HG03378 (cell line): ENCODE measurements at regions not wholly inside any gene's neighbourhood (a gene's known extent, or its start where the extent isn't known, plus 50 kb on each side); places are given as distances from the start of the nearest gene placed in this dataset.
"Not testable (repeated sequence)": the region's sequence is repeated elsewhere in the genome, so short reads cannot be mapped to it uniquely, and the experiment has no call there.

ENCODE experiments used
- ATAC-seq: cut with Tn5 transposase; IDR thresholded peaks from one replicate; pipeline ENCODE4 v1.9.1; 2021; ENCODE audit warnings: mild to moderate bottlenecking, moderate library complexity; ENCODE audit not compliant: unreplicated experiment

GRCh38 chr3:178343433-178344038 is 192.7 kb upstream of the KCNMB2 start:
- ATAC-seq = no peak

DNA sequence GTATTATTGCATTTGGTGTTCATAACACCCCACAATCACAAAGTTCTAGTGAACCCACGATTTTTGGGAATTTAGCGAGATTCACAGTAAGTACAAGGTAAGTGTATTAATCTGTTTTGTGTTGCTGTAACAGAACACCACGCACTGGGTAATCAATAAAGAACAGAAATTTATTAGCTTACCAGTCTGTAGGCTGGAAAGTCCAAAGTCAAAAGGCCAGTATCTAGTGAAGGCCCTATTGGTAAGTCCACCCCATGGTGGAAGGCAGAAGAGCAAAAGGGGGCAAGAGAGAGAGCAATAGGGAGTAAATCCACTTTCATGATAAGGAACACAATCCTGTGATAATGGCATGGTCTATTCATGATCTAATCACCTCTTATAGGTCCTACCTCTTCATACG is 190.3 kb upstream of the KCNMB2 start:
- no peak for ATAC-seq

- ATAC-seq = not testable (repeated sequence)
Measured at GRCh38 chr3:178348561-178349217, 187.5 kb upstream of the KCNMB2 start.

- not testable (repeated sequence) for ATAC-seq
Measured at GRCh38 chr3:178349218-178349596, 187.0 kb upstream of the KCNMB2 start.

- ATAC-seq = no peak
Measured at GRCh38 chr3:178350763-178351162, 185.5 kb upstream of the KCNMB2 start.

- no peak for ATAC-seq
Measured at GRCh38 chr3:178352326-178353005, 183.8 kb upstream of the KCNMB2 start.

- ATAC-seq = no peak
Measured at GRCh38 chr3:178353006-178353694, 183.1 kb upstream of the KCNMB2 start.

- no peak for ATAC-seq
Measured at GRCh38 chr3:178359728-178360127, 176.5 kb upstream of the KCNMB2 start.

DNA sequence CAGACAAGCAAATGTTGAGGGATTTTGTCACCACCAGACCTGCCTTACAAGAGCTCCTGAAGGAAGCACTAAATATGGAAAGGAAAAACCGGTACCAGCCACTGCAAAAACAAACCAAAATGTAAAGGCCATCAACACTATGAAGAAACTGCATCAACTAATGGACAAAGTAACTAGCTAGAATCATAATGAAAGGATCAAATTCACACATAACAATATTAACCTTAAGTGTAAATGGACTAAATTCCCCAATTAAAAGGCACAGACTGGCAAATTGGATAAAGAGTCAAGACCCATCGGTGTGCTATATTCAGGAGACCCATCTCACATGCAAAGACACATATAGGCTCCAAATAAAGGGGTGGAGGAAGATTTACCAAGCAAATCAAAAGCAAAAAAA is 173.2 kb upstream of the KCNMB2 start:
- not testable (repeated sequence) for ATAC-seq

- no peak for ATAC-seq
Measured at GRCh38 chr3:178367817-178368617, 168.2 kb upstream of the KCNMB2 start.

DNA sequence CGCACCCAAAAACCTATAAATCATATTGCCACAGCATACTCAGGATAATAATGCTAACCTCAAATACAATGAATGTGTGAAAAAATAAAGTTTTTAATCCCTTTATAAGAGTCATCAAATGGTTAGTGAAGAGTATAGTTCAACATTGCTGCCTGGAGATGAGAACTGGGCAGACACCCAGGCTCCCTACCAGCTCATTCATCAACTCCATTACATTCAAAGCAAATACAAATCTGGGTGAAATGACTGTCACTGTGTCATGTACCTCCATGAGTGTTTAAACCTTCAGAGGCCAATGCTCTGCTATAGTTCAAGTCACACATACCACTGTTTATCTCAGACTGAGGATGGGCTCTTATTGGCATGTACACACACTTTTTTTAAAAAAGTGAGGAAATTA is 167.2 kb upstream of the KCNMB2 start:
- ATAC-seq = no peak

DNA sequence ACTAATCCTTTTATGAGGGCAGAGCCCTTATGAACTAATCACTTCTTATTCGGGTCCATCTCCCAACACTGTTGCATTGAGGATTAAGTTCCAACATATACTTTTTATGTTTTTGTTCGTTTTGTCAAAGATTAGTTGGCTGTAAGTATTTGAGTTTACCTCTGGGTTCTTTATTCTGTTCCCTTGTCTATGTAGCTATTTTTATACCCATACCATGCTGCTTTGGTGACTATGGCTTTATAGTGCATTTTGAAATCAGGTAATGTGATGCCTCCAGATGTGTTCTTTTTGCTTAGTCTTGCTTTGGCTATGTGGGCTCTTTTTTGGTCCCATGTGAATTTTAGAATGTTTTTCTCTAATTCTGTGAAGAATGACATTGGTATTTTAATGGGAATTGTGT is 166.4 kb upstream of the KCNMB2 start:
- no peak for ATAC-seq

DNA sequence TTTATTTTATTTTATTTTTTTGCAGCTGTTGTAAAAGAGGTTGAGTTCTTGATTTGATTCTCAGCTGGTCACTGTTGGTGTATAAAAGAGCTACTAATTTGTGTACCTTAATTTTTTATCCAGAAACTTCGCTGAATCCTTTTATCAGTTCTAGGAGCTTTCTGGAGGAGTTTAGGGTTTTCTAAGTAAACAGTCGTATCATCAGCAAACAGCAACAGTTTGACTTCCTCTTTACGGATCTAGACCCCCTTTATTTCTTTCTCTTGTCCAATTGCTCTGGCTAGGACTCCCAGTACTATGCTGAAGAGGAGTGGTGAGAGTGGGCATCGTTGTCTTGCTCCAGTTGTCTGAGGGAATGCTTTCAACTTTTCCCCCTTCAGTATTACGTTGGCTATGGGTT is 165.8 kb upstream of the KCNMB2 start:
- ATAC-seq = no peak

GRCh38 chr3:178381555-178381954 is 154.7 kb upstream of the KCNMB2 start:
- no peak for ATAC-seq

DNA sequence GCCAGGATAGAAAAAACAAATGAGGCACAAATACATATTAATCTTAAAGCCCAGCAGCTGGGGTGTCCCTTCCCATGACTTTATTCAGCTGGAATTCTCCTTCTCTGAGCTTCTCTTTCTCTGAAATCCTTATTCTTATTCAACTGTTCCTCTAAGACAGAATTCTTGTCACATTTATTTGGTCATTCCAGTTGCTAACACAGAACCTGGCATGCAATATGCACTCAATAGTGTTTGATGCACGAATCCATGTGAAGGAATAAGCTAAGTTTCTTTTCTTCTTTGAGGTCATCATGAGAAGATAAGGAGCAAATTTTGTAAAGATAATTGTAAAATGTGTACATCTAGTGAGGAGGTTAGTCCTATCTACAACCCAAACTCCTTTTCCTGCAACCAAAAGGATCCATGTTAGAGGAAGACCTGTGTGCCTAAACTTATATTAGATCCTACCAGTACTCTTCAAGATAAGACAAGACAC is 154.2 kb upstream of the KCNMB2 start:
- ATAC-seq = no peak

- ATAC-seq = no peak
Measured at GRCh38 chr3:178382449-178383061, 153.7 kb upstream of the KCNMB2 start.

DNA sequence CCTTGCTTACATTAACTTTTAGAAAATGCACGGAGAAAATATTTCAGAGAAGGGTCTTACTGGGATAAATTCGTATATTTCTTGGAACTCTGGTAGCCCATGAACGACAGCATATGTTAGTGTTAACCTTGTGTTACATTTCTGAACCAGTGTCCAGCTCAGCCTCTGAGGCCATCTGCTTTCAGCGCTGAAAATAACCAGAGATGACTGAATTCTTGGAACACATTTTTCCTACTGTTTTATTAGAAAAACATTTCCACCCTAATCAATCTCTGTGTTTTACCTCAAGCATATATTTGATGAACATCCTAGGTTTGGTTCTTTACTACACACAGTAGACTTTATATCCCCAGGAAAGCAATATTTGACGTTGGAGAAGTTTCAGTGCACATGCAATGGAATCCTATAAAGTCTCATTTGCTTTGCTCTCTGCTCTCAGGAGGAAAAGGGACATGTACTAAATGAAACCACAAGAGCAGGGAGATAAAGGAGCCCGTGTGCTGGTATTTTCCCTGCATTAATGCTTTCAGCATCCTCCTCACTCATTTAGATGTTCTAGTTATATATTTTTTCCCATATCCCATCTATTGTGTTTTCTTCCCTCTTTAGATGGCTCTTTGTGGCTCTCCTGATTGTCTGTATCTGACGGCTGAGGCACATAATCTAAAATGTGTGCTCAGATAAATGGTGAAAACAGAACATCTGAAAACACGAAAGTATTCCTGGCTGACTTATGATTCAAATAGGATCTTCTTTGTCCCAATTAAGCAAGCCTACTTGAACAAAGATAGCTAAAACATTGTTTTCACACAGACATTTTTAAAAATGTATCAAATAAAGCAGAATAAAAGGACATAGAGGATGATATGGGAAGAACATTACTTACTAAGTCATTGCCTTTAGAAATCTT is 151.7 kb upstream of the KCNMB2 start:
- no peak for ATAC-seq

GRCh38 chr3:178385280-178385952 is 150.8 kb upstream of the KCNMB2 start:
- peak; percentile 76 for ATAC-seq

DNA sequence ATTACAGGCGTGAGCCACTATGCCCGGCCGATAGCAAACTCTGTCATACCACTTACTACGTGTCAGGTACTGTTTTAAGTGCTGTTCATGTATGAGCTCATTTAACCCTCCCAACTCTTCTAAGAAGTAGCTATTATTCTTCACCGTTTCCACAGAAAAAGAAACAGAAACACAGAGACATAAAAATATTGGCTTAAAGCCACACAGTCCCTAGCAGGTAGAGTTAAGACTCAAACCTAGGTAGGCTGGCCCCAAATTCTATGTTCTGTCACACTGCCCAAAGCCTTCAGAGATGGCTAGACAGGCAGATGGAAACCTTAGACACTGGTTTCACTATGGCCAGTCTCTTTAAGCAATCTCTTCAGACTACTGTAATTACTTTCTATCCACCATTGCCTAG is 149.8 kb upstream of the KCNMB2 start:
- ATAC-seq = no peak
